T-helper 2 cell treated with Interferon-gamma antibody and Interleukin-4, amounts not matched to agents 5 μg/mL and 100 μg/mL, for 36 hours (primary cell): ENCODE measurements at regions not wholly inside any gene's neighbourhood (a gene's known extent, or its start where the extent isn't known, plus 50 kb on each side); places are given as distances from the start of the nearest gene placed in this dataset.
"Not testable (repeated sequence)": the region's sequence is repeated elsewhere in the genome, so short reads cannot be mapped to it uniquely, and the experiment has no call there.

Experiments
- DNase-seq: peaks from one replicate; pipeline ENCODE4 v3.0.0; 2021; ENCODE audit warnings: low spot score
- H3K27ac Mint-ChIP-seq: one replicate; pipeline ENCODE4 v1.8.0; 2021; ENCODE audit warnings: mild to moderate bottlenecking, mixed read lengths
- H3K27me3 Mint-ChIP-seq: one replicate; pipeline ENCODE4 v1.8.0; 2021; ENCODE audit warnings: low read depth, mixed read lengths
- H3K36me3 Mint-ChIP-seq: one replicate; pipeline ENCODE4 v1.8.0; 2021; ENCODE audit warnings: low read depth, mixed read lengths
- H3K4me1 Mint-ChIP-seq: one replicate; pipeline ENCODE4 v1.8.0; 2021; ENCODE audit warnings: low read depth, mixed read lengths
- H3K4me3 Mint-ChIP-seq: one replicate; pipeline ENCODE4 v1.8.0; 2022; ENCODE audit warnings: mild to moderate bottlenecking, moderate library complexity, mixed read lengths
- H3K9me3 Mint-ChIP-seq: one replicate; pipeline ENCODE4 v1.8.0; 2021; ENCODE audit warnings: mixed read lengths

- H3K4me3 Mint-ChIP-seq: no peak overlapping the region
- H3K4me1 Mint-ChIP-seq: no peaks in the 10 kb centered on the region
- peaks cover 3% of the 10 kb centered on the region for H3K9me3 Mint-ChIP-seq
- peaks cover 8% of the 10 kb centered on the region for H3K27me3 Mint-ChIP-seq
- no peak for DNase-seq
- H3K27ac Mint-ChIP-seq: no peak overlapping the region
- H3K36me3 Mint-ChIP-seq: no peaks in the 10 kb centered on the region
These were observed 198.2 kb upstream of the NDUFV2 start for GRCh38 chr18:8904316-8904715.

- H3K4me1 Mint-ChIP-seq: no peaks in the 10 kb centered on the region
These were observed 193.5 kb upstream of the NDUFV2 start for GRCh38 chr18:8908792-8909510.

GRCh38 chr18:8910186-8910822 lies 192.2 kb upstream of the NDUFV2 start:
- no peak overlapping the region for H3K27ac Mint-ChIP-seq
- no peak overlapping the region for H3K4me3 Mint-ChIP-seq
- H3K36me3 Mint-ChIP-seq: no peaks in the 10 kb centered on the region
- H3K27me3 Mint-ChIP-seq: peaks cover 1% of the 10 kb centered on the region
- no peak for DNase-seq
- peaks cover 3% of the 10 kb centered on the region for H3K9me3 Mint-ChIP-seq
- H3K4me1 Mint-ChIP-seq: no peaks in the 10 kb centered on the region

More at GRCh38 chr18:8908792-8909510, 193.5 kb upstream of the NDUFV2 start:
- H3K27ac Mint-ChIP-seq: no peak overlapping the region
- peaks cover 3% of the 10 kb centered on the region for H3K9me3 Mint-ChIP-seq
- H3K27me3 Mint-ChIP-seq: peaks cover 3% of the 10 kb centered on the region
- H3K36me3 Mint-ChIP-seq: no peaks in the 10 kb centered on the region
- no peak overlapping the region for H3K4me3 Mint-ChIP-seq
- DNase-seq: no peak

GRCh38 chr18:8910843-8911242 lies 191.7 kb upstream of the NDUFV2 start:
- H3K27ac Mint-ChIP-seq: no peak overlapping the region
- DNase-seq: no peak
- H3K27me3 Mint-ChIP-seq: peaks cover 2% of the 10 kb centered on the region
- H3K36me3 Mint-ChIP-seq: no peaks in the 10 kb centered on the region
- H3K9me3 Mint-ChIP-seq: peaks cover 3% of the 10 kb centered on the region
- H3K4me1 Mint-ChIP-seq: no peaks in the 10 kb centered on the region
- H3K4me3 Mint-ChIP-seq: no peak overlapping the region

- Mint-ChIP-seq H3K27ac (no peak overlapping the region), H3K27me3 (peaks cover 2% of the 10 kb centered on the region), H3K36me3 (no peaks in the 10 kb centered on the region), H3K4me1 (no peaks in the 10 kb centered on the region), H3K9me3 (no peaks in the 10 kb centered on the region), H3K4me3 (no peak overlapping the region)
- DNase-seq: no peak
These were observed 190.8 kb upstream of the NDUFV2 start for GRCh38 chr18:8911408-8912340.

GRCh38 chr18:8912348-8913326 lies 189.9 kb upstream of the NDUFV2 start:
- Mint-ChIP-seq H3K9me3 (no peaks in the 10 kb centered on the region), H3K4me1 (no peaks in the 10 kb centered on the region), H3K27me3 (peaks cover 2% of the 10 kb centered on the region), H3K27ac (no peak overlapping the region), H3K36me3 (no peaks in the 10 kb centered on the region), H3K4me3 (no peak overlapping the region)
- DNase-seq: no peak

GRCh38 chr18:8913606-8914403 lies 188.7 kb upstream of the NDUFV2 start:
- not testable (repeated sequence) for H3K27me3 Mint-ChIP-seq, H3K36me3 Mint-ChIP-seq, H3K9me3 Mint-ChIP-seq, DNase-seq, H3K27ac Mint-ChIP-seq, H3K4me3 Mint-ChIP-seq, H3K4me1 Mint-ChIP-seq

GRCh38 chr18:8914404-8915264 lies 187.9 kb upstream of the NDUFV2 start:
- not testable (repeated sequence) for H3K9me3 Mint-ChIP-seq, H3K27me3 Mint-ChIP-seq, H3K4me3 Mint-ChIP-seq, H3K4me1 Mint-ChIP-seq, H3K27ac Mint-ChIP-seq, DNase-seq, H3K36me3 Mint-ChIP-seq

GRCh38 chr18:8920856-8921787 lies 181.4 kb upstream of the NDUFV2 start:
- not testable (repeated sequence) for H3K4me1 Mint-ChIP-seq, H3K27me3 Mint-ChIP-seq, H3K36me3 Mint-ChIP-seq, H3K4me3 Mint-ChIP-seq, DNase-seq, H3K27ac Mint-ChIP-seq, H3K9me3 Mint-ChIP-seq

- peaks cover 25% of the 10 kb centered on the region for H3K9me3 Mint-ChIP-seq
- no peak for DNase-seq
- no peaks in the 10 kb centered on the region for H3K27me3 Mint-ChIP-seq
- H3K36me3 Mint-ChIP-seq: no peaks in the 10 kb centered on the region
- H3K4me1 Mint-ChIP-seq: no peaks in the 10 kb centered on the region
- H3K27ac Mint-ChIP-seq: no peak overlapping the region
- H3K4me3 Mint-ChIP-seq: no peak overlapping the region
These were observed 176.0 kb upstream of the NDUFV2 start for GRCh38 chr18:8926464-8926863.

- Mint-ChIP-seq H3K27me3 (no peaks in the 10 kb centered on the region), H3K4me1 (no peaks in the 10 kb centered on the region), H3K36me3 (no peaks in the 10 kb centered on the region), H3K4me3 (no peak overlapping the region), H3K9me3 (peaks cover 25% of the 10 kb centered on the region), H3K27ac (no peak overlapping the region)
- no peak for DNase-seq
These were observed 174.5 kb upstream of the NDUFV2 start for GRCh38 chr18:8928044-8928443.
